IPS-20b (cell line): ENCODE measurements at regions not wholly inside any gene's neighbourhood (a gene's known extent, or its start where the extent isn't known, plus 50 kb on each side); places are given as distances from the start of the nearest gene placed in this dataset.
"Not testable (repeated sequence)": the region's sequence is repeated elsewhere in the genome, so short reads cannot be mapped to it uniquely, and the experiment has no call there.

ENCODE experiments used
- H3K27ac ChIP-seq: one replicate; pipeline ENCODE4 v1.5.1; 2013; ENCODE audit warnings: low read length
- H3K27me3 ChIP-seq: 2 replicates; pipeline ENCODE4 v1.6.1; 2013; ENCODE audit warnings: mild to moderate bottlenecking, low read length, inconsistent platforms; ENCODE audit not compliant: insufficient read depth
- H3K36me3 ChIP-seq: 2 replicates; pipeline ENCODE4 v1.6.1; 2013; ENCODE audit warnings: low read depth, mild to moderate bottlenecking, inconsistent platforms, low read length, moderate library complexity; ENCODE audit not compliant: insufficient read depth
- H3K4me1 ChIP-seq: 2 replicates; pipeline ENCODE4 v1.6.1; 2013; ENCODE audit warnings: mild to moderate bottlenecking, control low read depth, inconsistent platforms, low read length, moderate library complexity; ENCODE audit not compliant: insufficient read depth
- H3K4me3 ChIP-seq: 2 replicates; pipeline ENCODE4 v1.5.1; 2013; ENCODE audit warnings: mild to moderate bottlenecking, low read length, inconsistent platforms
- H3K9ac ChIP-seq: 2 replicates; pipeline ENCODE4 v1.6.1; 2013; ENCODE audit warnings: low read depth, mild to moderate bottlenecking, inconsistent platforms, low read length, moderate library complexity
- H3K9me3 ChIP-seq: 2 replicates; pipeline ENCODE4 v1.6.1; 2013; ENCODE audit warnings: mild to moderate bottlenecking, low read depth, low read length, inconsistent platforms; ENCODE audit not compliant: insufficient read depth

DNA sequence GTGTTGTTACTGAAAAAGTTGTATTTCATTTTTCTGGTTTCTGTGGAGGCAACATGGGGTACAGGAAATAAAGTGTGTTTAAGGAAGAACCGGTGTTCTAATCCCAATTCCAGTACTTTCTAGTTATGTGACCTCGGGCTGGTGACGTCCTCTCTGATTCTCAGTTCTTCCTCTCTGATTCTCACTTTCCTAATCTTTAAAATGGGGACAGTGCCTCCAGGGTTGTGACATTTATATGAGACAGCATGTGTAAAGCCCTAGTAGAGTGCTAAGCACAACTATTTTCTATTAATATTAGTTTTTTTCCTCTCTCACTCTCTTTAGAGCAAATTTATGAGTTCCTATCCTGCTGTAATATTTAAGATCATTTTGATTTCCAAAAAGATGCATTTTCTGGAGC lies 50.9 kb upstream of the PTPDC1 start:
- peaks cover 23% of the 10 kb centered on the region for H3K27me3 ChIP-seq
- no peak overlapping the region for H3K9ac ChIP-seq
- H3K36me3 ChIP-seq, result no peaks in the 10 kb centered on the region
- H3K9me3 ChIP-seq, result no peaks in the 10 kb centered on the region
- H3K4me3 ChIP-seq, result no peak overlapping the region
- no peaks in the 10 kb centered on the region for H3K4me1 ChIP-seq
- no peak overlapping the region for H3K27ac ChIP-seq

DNA sequence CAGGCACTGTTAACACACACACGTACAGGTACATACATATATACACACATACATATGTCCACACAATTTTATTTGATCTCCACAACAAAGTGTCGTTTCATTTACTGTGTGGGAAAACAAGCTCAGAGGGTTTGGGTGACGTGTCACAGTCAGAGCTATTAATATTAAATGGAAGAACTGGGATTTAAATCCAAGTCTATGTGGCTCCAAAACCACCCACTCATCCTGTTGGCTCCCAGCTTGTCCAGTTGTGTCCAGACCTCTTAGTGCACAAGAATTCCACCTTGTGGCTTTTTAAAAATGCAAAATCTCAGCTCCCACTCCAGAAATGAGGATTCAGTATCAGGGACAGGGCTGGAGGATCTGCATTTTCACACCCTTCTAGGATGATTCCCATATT lies 52.3 kb upstream of the PTPDC1 start:
- no peak overlapping the region for H3K4me3 ChIP-seq
- no peak overlapping the region for H3K27ac ChIP-seq
- no peaks in the 10 kb centered on the region for H3K36me3 ChIP-seq

DNA sequence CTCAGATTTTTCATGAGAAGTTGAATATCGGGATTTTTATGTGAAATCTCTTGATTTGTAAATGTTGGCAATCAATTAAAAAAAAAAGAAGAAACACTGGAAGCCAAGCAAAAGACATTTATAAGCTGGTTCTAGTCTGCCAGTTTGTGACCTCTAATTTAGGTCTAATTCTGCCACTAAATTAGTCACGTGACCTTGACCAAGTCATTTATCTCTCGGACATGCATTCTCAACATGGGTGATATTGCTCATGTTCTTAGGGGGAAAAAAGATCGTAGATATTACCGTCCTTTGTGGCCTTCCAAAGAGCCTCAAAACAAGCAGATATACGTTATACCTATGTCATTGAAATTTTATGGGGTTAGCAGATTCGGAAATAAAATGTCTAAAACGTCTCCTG lies 52.9 kb upstream of the PTPDC1 start:
- peak overlapping the region; percentile 61; the same call in 1 of the 2 replicates for H3K9ac ChIP-seq
- H3K27me3 ChIP-seq, result peaks cover 23% of the 10 kb centered on the region
- H3K27ac ChIP-seq, result no peak overlapping the region
- peaks cover 11% of the 10 kb centered on the region for H3K9me3 ChIP-seq
- H3K36me3 ChIP-seq, result no peaks in the 10 kb centered on the region
- H3K4me1 ChIP-seq, result no peaks in the 10 kb centered on the region
- peak overlapping the region; percentile 75 for H3K4me3 ChIP-seq

More for the DNA sequence above, 52.3 kb upstream of the PTPDC1 start:
- H3K4me1 ChIP-seq, result no peaks in the 10 kb centered on the region
- H3K27me3 ChIP-seq, result peaks cover 23% of the 10 kb centered on the region
- peaks cover 6% of the 10 kb centered on the region for H3K9me3 ChIP-seq
- H3K9ac ChIP-seq, result no peak overlapping the region

DNA sequence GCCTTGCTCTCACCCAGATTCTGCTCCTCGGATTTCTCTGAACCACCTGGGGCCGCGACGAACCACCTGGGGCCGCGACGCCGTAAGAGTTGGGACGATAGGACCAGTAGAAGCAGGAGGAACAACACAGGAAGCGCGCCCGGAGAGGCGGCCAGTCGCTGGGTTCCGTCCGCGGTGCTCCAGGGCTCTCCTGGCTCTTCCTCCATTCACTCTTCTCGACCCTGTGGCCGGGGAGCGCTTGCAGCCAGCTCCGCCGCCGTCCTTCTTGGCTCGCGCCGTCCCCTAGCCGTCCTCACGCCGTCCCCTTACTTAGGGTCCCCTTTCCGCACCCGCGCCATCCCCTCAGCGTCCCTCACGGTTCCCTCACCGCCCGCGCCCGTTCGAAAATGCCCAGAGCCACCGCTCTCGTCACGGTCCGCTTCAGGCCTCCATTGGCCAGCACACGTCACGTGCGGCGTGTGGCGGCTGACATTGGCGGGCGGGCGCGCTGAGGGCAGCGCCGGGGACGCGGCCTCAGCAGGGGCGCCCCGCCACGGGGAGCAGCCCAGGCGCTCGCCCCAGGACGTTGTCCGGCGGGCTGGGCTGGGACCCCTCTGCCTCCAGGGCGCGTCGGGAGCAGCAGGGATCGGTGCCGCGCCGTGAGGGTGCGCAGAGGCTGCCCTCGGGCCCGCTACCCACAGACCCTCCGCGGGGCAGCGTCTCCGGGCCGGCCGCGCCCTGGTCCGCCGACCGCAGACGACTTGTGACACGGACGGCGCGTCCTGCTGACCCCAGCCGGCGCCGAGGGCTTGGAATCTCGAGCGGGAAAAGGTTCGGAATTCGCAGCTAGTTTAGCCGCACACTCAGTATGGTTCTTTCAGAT lies 53.7 kb upstream of the PTPDC1 start:
- H3K9me3 ChIP-seq, result peaks cover 17% of the 10 kb centered on the region
- peak overlapping the region; percentile 84; the same call in 1 of the 2 replicates for H3K9ac ChIP-seq
- H3K36me3 ChIP-seq, result no peaks in the 10 kb centered on the region
- no peaks in the 10 kb centered on the region for H3K4me1 ChIP-seq
- peaks cover 23% of the 10 kb centered on the region for H3K27me3 ChIP-seq
- peak overlapping the region; percentile 75 for H3K4me3 ChIP-seq
- no peak overlapping the region for H3K27ac ChIP-seq

DNA sequence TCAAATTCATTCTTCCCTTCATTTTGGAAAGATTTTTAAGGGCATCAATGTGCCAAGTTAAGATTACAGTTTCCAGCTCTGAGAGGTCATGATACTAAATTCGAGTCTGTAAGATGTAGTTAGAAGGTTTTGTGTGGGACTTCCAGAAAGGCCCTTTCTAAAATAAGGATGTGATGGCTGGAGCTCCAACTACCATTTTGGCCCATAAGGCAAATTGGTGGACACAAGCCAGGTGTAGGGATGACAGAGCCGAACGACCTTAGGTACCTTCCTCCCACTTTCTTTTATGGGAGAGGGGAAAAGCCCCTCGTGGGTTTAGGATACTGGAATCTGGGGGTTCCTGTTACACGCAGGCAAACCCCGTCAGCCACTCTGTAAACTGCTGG lies 54.3 kb upstream of the PTPDC1 start:
- peak overlapping the region; percentile 75 for H3K4me3 ChIP-seq

DNA sequence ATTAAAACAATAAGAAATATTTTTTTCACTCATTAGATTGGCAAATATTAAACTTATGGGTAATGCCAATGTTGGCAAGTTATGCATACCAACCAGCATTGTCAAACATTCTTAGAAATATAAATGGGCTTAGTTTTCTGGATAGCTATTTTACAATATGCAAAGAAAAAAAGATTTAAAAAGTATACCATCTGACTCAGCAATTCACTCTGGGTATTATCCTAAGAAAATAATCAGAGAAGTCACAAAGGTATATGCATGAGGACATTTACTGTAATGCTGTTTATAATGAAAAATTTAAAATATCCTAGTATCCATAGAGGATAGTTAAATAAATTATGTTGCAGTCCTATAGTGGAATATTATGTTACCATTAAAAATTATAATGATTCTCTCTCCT lies 57.4 kb upstream of the PTPDC1 start:
- peaks cover 17% of the 10 kb centered on the region for H3K9me3 ChIP-seq
- H3K4me1 ChIP-seq, result no peaks in the 10 kb centered on the region
- no peak overlapping the region for H3K9ac ChIP-seq
- no peak overlapping the region for H3K4me3 ChIP-seq
- H3K27ac ChIP-seq, result no peak overlapping the region
- H3K27me3 ChIP-seq, result peaks cover 17% of the 10 kb centered on the region
- H3K36me3 ChIP-seq, result no peaks in the 10 kb centered on the region

More for the DNA sequence above, 54.3 kb upstream of the PTPDC1 start:
- no peak overlapping the region for H3K27ac ChIP-seq
- peaks cover 17% of the 10 kb centered on the region for H3K9me3 ChIP-seq
- H3K9ac ChIP-seq, result peak overlapping the region; percentile 84; the same call in 1 of the 2 replicates
- H3K4me1 ChIP-seq, result no peaks in the 10 kb centered on the region
- H3K27me3 ChIP-seq, result peaks cover 23% of the 10 kb centered on the region
- H3K36me3 ChIP-seq, result no peaks in the 10 kb centered on the region

DNA sequence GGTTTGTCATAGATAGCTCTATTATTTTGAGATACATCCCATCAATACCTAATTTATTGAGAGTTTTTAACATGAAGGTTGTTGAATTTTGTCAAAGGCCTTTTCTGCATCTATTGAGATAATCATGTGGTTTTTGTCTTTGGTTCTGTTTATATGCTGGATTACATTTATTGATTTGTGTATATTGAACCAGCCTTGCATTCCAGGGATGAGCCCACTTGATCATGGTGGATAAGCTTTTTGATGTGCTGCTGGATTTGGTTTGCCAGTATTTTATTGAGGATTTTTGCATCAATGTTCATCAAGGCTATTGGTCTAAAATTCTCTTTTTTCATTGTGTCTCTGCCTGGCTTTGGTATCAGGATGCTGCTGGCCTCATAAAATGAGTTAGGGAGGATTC lies 61.8 kb upstream of the PTPDC1 start:
- H3K4me1 ChIP-seq, H3K4me3 ChIP-seq, H3K9ac ChIP-seq, H3K27me3 ChIP-seq, H3K36me3 ChIP-seq, H3K27ac ChIP-seq: not testable (repeated sequence)
- H3K9me3 ChIP-seq, result peaks cover 16% of the 10 kb centered on the region

DNA sequence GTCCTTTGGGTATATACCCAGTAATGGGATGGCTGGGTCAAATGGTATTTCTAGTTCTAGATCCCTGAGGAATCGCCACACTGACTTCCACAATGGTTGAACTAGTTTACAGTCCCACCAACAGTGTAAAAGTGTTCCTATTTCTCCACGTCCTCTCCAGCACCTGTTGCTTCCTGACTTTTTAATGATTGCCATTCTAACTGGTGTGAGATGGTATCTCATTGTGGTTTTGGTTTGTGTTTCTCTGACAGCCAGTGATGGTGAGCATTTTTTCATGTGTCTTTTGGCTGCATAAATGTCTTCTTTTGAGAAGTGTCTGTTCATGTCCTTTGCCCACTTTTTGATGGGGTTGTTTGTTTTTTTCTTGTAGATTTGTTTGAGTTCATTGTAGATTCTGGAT lies 63.4 kb upstream of the PTPDC1 start:
- H3K9me3 ChIP-seq, H3K36me3 ChIP-seq, H3K27me3 ChIP-seq, H3K4me3 ChIP-seq, H3K9ac ChIP-seq, H3K27ac ChIP-seq, H3K4me1 ChIP-seq: not testable (repeated sequence)

DNA sequence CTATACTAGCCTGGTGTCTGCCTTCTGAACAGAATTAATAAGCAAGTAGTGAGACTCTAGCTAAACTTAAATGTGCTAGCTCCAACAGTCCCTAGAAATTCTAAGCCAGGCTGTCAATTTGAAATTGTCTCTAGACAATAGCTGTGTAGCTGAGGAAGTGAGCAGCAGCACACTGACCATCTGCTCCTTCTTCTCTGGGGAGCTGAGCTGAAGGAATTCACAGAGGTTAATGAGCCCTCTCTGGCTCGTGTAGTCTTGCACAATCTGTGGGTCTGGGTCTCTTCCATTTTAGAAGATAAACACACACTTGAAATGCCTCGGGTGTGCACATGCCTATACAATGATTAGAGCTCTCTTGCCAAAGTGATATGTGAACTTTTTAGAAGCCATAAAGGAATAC lies 63.5 kb upstream of the BARX1 start:
- Histone ChIP-seq H3K27ac (no peak overlapping the region), H3K4me1 (no peaks in the 10 kb centered on the region), H3K36me3 (no peaks in the 10 kb centered on the region), H3K9ac (no peak overlapping the region), H3K4me3 (no peak overlapping the region), H3K9me3 (no peaks in the 10 kb centered on the region), H3K27me3 (no peaks in the 10 kb centered on the region)

DNA sequence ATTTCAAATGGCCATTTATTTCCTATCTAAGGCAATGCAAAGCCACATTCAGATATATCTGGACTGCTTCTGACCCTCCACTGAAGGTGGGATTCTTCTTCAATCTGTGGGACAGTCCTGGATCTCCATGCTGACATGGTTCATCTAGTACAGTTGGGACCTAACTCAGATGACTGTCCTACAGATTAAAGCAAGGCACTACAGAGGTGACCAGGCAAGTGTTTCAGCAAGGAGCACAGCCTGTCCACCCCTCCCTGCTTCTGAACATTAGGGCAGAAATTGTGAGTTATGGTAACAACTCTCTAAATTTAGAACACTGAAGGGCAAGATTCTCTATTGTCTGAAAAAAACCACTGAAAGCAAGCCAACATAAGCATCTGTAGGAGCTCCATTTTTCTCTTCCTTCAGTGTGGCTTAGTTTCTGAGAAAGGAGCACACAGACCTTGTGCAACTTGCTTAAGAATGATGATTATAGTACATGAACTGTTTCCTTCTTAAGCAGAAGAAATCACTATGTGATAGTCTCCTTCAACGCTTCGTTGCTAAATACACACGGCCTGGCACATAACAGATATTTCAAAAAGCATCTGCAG lies 62.9 kb upstream of the BARX1 start:
- Histone ChIP-seq H3K27ac (no peak overlapping the region), H3K9ac (no peak overlapping the region), H3K4me3 (no peak overlapping the region), H3K4me1 (no peaks in the 10 kb centered on the region), H3K27me3 (no peaks in the 10 kb centered on the region), H3K36me3 (no peaks in the 10 kb centered on the region), H3K9me3 (no peaks in the 10 kb centered on the region)

DNA sequence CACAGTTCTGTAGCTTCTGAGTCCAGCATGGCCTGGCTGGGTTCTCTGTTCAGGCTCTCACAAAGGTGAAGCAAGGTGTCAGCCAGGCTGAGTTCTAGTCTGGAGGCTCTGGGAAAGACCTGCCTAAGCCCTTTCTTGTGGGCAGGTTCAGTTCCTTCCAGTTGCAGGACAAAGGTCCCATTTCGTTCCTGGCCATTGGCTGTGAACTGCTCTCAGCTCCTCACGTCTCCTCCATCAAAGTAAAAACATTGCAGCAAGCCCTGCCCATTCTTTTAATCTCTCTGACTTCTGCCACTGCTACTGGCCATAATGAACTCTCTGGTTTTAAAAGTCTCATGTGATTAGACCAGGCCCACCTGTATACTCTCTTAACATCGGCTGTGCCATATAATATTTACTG lies 61.6 kb upstream of the BARX1 start:
- Histone ChIP-seq H3K9me3 (no peaks in the 10 kb centered on the region), H3K36me3 (no peaks in the 10 kb centered on the region), H3K27me3 (no peaks in the 10 kb centered on the region), H3K27ac (no peak overlapping the region), H3K9ac (no peak overlapping the region), H3K4me3 (no peak overlapping the region), H3K4me1 (no peaks in the 10 kb centered on the region)

DNA sequence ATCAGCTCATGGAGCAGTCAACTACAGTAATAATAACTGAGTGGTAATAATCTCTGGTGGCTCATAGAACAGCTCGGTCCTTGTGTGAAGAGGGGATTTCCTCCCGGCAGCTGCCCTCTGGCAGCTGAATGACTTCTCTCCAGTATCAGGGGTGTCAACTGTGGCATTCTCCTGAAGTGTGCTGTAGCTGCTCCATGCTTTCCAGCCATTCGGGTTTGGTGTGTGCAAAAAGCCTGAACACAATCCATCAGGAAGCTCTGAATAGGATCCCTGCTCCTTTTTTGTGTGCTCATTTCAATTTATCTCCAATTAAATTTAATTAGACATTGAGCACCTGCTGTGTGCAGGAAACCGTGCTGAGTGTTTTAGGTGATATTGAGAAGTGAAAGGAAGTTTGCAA lies 59.8 kb upstream of the BARX1 start:
- Histone ChIP-seq H3K9me3 (no peaks in the 10 kb centered on the region), H3K4me1 (no peaks in the 10 kb centered on the region), H3K27ac (no peak overlapping the region), H3K27me3 (no peaks in the 10 kb centered on the region), H3K36me3 (no peaks in the 10 kb centered on the region), H3K9ac (no peak overlapping the region), H3K4me3 (no peak overlapping the region)
